ENCODE measurements at regions not wholly inside any gene's neighbourhood (a gene's known extent, or its start where the extent isn't known, plus 50 kb on each side); places are given as distances from the start of the nearest gene placed in this dataset.

DNA sequence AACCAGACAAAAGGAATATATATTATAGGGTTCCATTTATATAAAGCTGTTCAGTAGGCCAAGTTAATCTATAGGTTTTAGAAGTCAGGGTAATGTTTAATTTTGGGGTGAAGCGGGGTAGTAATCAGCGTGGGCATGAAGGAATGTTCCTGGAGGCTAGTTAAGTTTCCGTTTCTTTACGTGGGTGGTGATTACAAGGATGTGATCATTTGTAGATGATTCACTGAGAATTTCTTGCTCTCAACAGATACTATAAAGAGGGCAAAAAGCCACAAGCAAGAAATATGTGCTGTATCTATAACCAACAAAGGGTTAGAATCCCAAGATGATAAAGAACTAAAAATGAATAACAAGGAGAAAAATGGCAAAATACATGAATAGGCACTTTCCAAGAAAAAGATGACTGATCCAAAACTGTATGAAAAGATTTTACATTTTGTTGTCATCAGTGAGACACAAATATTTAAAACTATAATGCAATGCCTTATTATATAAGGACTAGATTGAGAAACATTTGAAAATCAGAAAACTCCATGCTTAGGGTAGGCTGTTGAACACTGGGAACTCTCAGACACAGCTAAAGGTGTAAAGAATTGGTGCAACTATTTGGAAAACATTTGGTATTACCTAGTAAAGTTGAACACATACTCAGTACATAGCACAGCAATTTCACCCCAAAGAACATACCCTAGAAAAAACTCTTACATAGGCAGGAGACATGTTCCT, 224.3 kb upstream of the S1PR3 start:
- no peak for DNase-seq

- DNase-seq: no peak
Observed at GRCh38 chr9:88767504-88767790, 223.8 kb upstream of the S1PR3 start.

DNA sequence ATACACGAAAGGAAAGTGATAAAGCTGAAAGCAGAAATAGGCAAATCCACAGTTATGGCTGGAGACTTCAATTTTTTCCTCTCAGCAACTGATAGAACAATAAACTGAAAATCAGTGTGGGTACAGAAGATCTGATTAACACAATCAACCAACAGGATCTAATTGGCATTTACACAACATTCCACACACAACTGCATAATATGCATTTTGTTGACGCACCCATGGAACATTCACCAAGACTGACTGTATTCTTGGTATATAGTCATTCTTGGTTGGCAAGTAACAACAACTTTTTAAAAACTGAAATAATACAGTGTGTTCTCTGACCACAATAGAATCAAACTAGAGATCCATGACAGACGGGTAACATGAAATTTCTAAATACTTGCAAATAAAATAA, 218.7 kb upstream of the S1PR3 start:
- DNase-seq: no peak

GRCh38 chr9:88773126-88773525, 218.1 kb upstream of the S1PR3 start:
- DNase-seq: no peak

- DNase-seq: no peak
Observed at GRCh38 chr9:88773627-88774244, 217.5 kb upstream of the S1PR3 start.

GRCh38 chr9:88775037-88775471, 216.2 kb upstream of the S1PR3 start:
- no peak for DNase-seq

- no peak for DNase-seq
Observed at GRCh38 chr9:88775559-88775958, 215.7 kb upstream of the S1PR3 start.

GRCh38 chr9:88775966-88776365, 215.3 kb upstream of the S1PR3 start:
- no peak for DNase-seq

DNA sequence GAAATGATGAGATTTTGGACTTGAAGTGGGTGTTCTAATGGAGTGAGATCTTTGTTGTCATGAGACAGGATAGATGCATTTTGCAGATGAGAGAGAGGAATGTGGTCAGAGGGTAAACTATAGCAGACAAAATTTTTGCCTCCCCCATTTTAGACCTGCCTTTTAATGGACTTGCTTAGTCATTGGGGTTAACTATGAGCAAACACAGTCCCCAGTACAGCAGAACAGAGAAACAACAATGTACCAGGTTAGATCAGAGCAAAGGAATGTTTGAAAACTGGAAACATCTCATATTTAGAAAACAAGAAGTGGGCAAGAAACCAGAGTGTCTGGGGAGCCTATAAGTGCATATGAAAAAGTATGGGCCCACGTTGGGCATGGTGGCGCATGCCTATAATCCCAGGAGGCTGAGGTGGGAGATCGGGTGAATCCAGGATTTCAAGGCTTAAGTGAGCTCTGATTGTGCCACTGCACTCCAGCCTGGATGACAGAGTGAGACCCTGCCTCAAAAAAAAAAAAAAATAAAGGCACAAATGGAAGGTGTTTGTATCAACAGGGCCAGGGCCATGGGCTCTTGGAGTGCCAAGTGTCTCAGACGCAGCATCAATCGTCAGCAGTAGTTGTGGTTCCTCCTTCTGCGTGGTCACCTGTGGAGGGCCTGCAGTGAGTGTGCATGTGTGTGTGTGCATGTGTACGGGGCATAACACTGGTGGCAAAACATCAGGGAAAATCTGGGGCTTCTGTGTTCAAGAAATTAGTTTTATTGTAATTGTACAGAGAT, 214.4 kb upstream of the S1PR3 start:
- no peak for DNase-seq

- DNase-seq: no peak
Observed at GRCh38 chr9:88777498-88778312, 213.6 kb upstream of the S1PR3 start.

- DNase-seq: peak; percentile 8 to 60
Observed at GRCh38 chr9:88781628-88782391, 209.5 kb upstream of the S1PR3 start.

- DNase-seq: no peak
Observed at GRCh38 chr9:88782931-88783710, 208.1 kb upstream of the S1PR3 start.

DNA sequence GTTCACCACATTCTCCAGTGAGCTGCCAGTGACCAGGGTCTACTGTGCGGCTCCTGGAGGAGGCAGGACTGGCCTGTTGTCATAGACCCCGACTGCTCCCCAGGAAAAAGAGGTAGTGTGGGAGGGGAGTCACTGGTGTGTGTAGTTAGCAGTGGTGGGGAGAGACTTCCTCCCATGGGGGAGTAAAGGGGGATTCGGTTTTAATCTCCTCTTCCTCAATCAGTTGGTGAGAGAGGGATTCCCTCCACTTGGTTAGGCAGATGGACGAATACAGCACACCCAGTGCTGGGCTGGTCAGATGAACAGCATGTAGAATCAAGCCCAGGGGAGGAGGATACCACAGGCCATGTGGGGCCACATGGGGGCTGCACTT, 207.6 kb upstream of the S1PR3 start:
- no peak for DNase-seq

GRCh38 chr9:88784960-88785359, 206.3 kb upstream of the S1PR3 start:
- no peak for DNase-seq

DNA sequence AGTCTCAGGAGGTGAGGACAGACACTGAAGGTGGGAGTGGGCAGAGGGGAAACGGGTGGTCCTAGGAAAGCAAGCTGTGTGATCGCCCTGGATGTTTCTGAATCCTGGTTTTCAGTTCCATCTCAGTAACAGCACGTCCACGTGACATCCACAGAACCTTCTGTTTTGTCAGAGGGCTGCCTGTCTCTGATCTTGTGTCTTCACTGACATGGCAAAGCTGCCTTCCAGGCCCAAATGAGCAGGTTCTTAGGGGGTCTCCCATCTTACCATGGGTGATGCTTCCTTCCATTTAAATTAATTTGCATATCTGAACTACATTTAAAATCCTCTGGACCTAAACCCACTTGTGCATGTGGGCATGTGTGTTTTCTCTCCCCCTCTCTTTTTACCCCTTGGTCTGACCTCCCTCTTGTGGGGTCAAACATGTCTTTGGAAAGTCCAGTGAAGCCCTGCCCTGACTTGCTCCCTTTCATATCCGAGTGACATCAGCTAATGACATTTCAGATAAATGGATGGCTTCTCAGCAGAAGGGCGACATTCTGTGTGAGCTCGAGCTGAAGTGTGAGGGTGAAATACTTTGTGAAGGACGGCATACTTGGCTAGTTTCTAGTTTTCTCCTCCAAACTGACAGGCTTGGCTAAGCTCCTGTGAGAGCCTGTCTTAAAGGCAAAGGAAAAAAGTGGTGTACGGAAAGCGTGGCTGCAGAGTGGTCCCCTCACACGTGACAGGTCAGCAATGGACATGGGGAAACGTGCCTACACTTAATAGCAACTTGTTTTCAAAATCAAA, 204.8 kb upstream of the S1PR3 start:
- no peak for DNase-seq

GRCh38 chr9:88789785-88790184, 201.5 kb upstream of the S1PR3 start:
- no peak for DNase-seq

- DNase-seq: no peak
Observed at GRCh38 chr9:88791105-88791805, 200.0 kb upstream of the S1PR3 start.

DNA sequence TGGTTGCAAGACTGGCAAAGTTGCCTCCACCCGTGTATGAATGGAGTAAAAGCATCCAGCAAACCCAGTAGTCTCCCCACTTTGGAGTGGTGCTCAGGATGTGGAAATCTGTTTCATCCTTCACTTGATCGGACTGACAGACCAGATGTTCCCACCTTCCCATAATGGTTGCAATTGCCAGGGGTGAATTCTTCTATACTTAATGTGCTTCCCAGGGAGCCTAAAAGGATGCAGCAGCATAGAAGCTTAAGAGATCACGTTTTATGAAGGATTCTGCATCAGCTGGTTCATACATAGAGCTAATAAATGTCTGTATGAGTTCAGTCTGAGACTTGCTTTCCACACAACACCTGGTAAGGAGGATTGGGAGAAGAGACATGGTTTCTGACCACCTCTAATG, 198.8 kb upstream of the S1PR3 start:
- no peak for DNase-seq

DNA sequence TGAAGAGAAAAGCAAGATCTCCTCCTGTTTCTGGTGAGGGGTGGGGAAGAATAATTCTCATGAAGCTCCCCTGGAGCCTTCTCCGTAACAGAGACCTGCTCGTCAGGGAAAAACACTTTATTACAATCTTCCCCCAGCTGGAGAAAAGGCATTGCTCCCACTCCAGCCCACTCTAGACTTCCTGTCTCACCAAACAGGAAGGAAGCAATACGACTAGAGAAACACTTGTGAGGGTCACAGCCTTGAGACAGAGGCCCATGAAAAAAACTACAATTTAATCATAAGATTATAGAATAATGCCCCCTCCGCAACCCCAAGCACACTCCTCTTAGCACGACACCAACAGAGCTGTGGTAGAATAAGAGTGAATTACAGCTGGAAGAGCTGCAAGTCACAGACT, 197.2 kb upstream of the S1PR3 start:
- DNase-seq: no peak

- DNase-seq: no peak
Observed at GRCh38 chr9:88796947-88797346, 194.3 kb upstream of the S1PR3 start.
